Psoas muscle (tissue), 7 donors: ENCODE measurements at regions not wholly inside any gene's neighbourhood (a gene's known extent, or its start where the extent isn't known, plus 50 kb on each side); places are given as distances from the start of the nearest gene placed in this dataset.

Source experiments
- ATAC-seq, 4 donors: fragments of 200-7000 bp; cut with Tn5 transposase; one replicate each; pipeline ENCODE4 v1.9.1; 2020; ENCODE audit warnings: moderate library complexity in 3 of 4, mild to moderate bottlenecking in 2 of 4
- DNase-seq, 2 donors: peaks; one replicate each; pipeline ENCODE4 v3.0.0-alpha.2; 2020
- H3K27ac ChIP-seq: fragments of 200-600 bp; one replicate; pipeline ENCODE4 v1.8.0; 2022
- H3K27me3 ChIP-seq, 3 donors: fragments of 200-600 bp in 1 of 3; one replicate each; pipeline versions ENCODE4 v1.6.1 to v1.8.0; 2013 to 2022; ENCODE audit warnings: low read length in 2 of 3, mild to moderate bottlenecking in 2 of 3, moderate library complexity in 1 of 3; ENCODE audit not compliant: insufficient read depth in 3 of 3
- H3K36me3 ChIP-seq, 2 donors: fragments of 200-600 bp in 1 of 2; one replicate each; pipeline versions ENCODE4 v1.6.1 to v1.8.0; 2013 to 2022; ENCODE audit warnings: low read depth in 1 of 2, mild to moderate bottlenecking in 1 of 2, moderate library complexity in 1 of 2; ENCODE audit not compliant: insufficient read depth in 1 of 2
- H3K4me1 ChIP-seq: fragments of 200-600 bp; one replicate; pipeline ENCODE4 v1.8.0; 2022
- H3K4me3 ChIP-seq: fragments of 200-600 bp; one replicate; pipeline ENCODE4 v1.8.0; 2022; ENCODE audit warnings: mild to moderate bottlenecking
- H3K9me3 ChIP-seq: fragments of 200-600 bp; one replicate; pipeline ENCODE4 v1.8.0; 2022
- WGBS, 3 donors: extraction: QIAGEN DNeasy Blood & Tissue Kit; methylation state at CpG; one replicate each; pipeline versions ENCODE4 v1.1.6 to v1.1.7; 2013; 5-methylcytosine and 5-hydroxymethylcytosine counted together
- intact Hi-C, 2 donors: fragments of 100-400 bp; cut with DNase I; formaldehyde crosslinking; loops; one replicate each; pipeline versions ENCODE4 v1.11.0 to v1.14.2; 2022
- TF ChIP-seq, protein P1 (sequence below): fragments of 200-600 bp; IDR thresholded peaks from one replicate; pipeline ENCODE4 v1.8.0; 2022; ENCODE audit warnings: antibody characterized with exemption
- donor health status: healthy with polysubstance abuse.
- donor health status: DM: no; HTN: no; CAD: no; lungs with moderate emphysema.
- donor health status: Bipolar disorder and iron deficiency.
- donor health status: healthy.
- donor health status: DM: yes; HTN: yes; CAD: no.
- donor health status: DM: no; HTN: no; CAD: no.
- donor health status: DM: yes; HTN: yes; CAD: no.

DNA sequence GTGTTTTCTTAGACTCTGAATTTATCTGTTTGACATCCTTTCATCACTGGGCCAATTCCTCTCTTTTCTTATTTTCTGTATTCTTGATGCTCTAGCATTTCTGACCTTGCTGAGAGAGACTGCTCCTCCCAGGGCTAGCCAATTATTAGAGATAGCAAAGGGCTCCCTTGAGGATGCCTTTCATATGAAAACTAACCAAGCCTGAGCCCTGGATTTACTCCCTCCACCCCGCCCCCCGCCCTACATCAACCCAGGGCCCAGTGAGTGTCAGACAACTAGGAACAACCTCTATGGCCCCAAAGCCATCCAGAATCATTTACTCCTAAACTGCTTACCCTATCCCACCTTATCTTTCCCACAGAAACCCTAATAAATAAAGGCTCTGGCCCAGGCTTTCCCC is 69.7 kb upstream of the LARS2 start:
- ATAC-seq (no peak), DNase-seq (no peak)
- WGBS, 3 donors, result 71 to 74% (median 72%) methylated on average over 2 of the region's 2 CpGs
- H3K27me3 ChIP-seq, result peaks cover 0 to 2% (median 0%) of the 10 kb centered on the region in 3 donors
- H3K4me3 ChIP-seq, result no peak overlapping the region
- no peaks in the 10 kb centered on the region for H3K4me1 ChIP-seq
- no peak overlapping the region for H3K27ac ChIP-seq
- H3K9me3 ChIP-seq, result no peaks in the 10 kb centered on the region
- intact Hi-C loops, result no loop called here
- TF ChIP-seq, protein P1, sequence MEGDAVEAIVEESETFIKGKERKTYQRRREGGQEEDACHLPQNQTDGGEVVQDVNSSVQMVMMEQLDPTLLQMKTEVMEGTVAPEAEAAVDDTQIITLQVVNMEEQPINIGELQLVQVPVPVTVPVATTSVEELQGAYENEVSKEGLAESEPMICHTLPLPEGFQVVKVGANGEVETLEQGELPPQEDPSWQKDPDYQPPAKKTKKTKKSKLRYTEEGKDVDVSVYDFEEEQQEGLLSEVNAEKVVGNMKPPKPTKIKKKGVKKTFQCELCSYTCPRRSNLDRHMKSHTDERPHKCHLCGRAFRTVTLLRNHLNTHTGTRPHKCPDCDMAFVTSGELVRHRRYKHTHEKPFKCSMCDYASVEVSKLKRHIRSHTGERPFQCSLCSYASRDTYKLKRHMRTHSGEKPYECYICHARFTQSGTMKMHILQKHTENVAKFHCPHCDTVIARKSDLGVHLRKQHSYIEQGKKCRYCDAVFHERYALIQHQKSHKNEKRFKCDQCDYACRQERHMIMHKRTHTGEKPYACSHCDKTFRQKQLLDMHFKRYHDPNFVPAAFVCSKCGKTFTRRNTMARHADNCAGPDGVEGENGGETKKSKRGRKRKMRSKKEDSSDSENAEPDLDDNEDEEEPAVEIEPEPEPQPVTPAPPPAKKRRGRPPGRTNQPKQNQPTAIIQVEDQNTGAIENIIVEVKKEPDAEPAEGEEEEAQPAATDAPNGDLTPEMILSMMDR, result no peak
- no peaks in the 10 kb centered on the region for H3K36me3 ChIP-seq

DNA sequence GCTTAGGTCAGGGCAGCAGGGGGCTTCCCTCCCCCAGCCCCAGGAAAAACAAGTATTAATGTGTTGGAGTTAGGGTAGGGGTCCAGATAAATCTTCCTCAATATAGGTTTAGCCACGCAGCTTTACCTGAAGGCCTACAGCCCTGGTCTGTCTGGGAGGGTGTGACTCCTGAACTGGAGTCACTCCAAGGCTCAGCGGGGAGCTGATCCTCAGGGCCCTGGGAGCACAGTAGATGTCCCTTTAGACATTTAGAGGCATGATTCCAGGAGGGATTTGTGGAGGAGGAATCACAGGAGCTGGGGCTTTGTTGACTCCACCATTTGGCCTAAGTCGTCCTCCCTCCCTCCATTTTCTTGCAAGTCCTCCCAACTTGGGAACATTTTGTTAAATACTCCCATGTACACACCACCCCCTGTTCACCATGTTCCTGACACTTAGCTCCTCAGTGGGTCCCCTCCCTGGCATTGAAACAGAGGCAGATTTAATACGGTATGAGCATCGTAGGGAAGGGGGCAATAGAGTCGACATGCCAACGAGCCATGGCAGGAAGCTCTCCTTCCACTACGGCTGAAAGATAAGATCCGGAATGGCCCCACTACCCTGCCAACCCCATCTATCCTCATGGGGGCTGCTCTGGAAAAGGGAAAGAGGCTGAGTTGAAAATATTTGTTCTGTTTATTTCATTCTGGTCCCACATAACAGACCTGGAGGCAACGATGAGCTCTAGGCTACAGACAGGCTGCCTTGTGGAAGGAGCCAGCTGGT is 69.0 kb upstream of the LARS2 start:
- DNase-seq (no peak), ATAC-seq (no peak)
- intact Hi-C loops, result no loop called here
- Histone ChIP-seq H3K4me1 (no peaks in the 10 kb centered on the region), H3K9me3 (no peaks in the 10 kb centered on the region), H3K4me3 (no peak overlapping the region), H3K27ac (no peak overlapping the region), H3K36me3 (no peaks in the 10 kb centered on the region), H3K27me3 (peaks cover 0 to 2% (median 0%) of the 10 kb centered on the region in 3 donors)
- 62 to 78% (median 78%) methylated on average over 10 of the region's 10 CpGs for whole genome bisulfite sequencing, 3 donors
- TF ChIP-seq, protein P1, result no peak

DNA sequence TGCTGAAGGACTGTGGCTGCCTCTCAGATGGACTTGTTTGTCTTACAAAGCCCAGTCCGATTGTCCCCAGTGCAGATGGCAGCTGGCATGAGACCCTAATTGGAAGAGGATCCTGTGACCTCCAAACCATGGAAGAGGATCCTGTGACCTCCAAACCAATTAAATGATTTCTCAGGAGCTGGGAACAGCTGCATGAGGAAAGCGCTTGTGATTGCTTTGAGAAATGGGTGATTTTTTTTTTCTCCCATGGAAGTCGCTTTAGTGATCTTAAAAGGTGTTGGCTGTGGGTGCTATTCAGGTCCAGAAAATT is 68.4 kb upstream of the LARS2 start:
- intact Hi-C loops, result no loop called here
- DNase-seq (no peak), ATAC-seq (no peak)
- Histone ChIP-seq H3K27me3 (peaks cover 0 to 2% (median 0%) of the 10 kb centered on the region in 3 donors), H3K27ac (no peak overlapping the region), H3K9me3 (no peaks in the 10 kb centered on the region), H3K4me3 (no peak overlapping the region), H3K4me1 (no peaks in the 10 kb centered on the region), H3K36me3 (no peaks in the 10 kb centered on the region)
- 40 to 70% (median 54%) methylated on average over 3 of the region's 3 CpGs for WGBS, 3 donors
- TF ChIP-seq, protein P1, result no peak

DNA sequence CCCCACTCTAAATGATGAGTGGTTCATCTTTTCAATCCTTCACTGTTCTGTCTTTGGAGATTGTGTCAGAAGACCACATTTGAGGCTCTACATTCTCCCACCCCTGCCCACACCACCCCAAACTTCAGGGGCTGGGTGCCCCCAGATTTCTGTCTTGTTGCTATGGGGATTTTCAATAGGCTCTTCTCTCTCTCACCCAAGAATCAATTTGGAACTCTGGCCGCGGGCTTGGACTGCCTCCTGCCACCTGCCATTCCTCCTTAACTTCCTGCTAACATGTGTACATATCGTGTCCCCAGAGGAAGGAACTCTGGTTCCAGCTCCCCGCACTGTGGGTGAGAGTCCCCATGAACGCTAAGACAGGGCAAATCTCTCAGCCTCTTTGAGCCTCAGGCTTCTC is 67.4 kb upstream of the LARS2 start:
- TF ChIP-seq, protein P1, result no peak
- H3K4me1 ChIP-seq, result no peaks in the 10 kb centered on the region
- 52 to 61% (median 60%) methylated on average over 5 of the region's 5 CpGs for WGBS, 3 donors
- peaks cover 0 to 2% (median 0%) of the 10 kb centered on the region in 3 donors for H3K27me3 ChIP-seq
- no peak overlapping the region for H3K27ac ChIP-seq
- DNase-seq, result no peak
- intact Hi-C loops, result no loop called here
- no peak for ATAC-seq
- no peaks in the 10 kb centered on the region for H3K9me3 ChIP-seq
- no peaks in the 10 kb centered on the region for H3K36me3 ChIP-seq
- no peak overlapping the region for H3K4me3 ChIP-seq
